A549 (cell line): ENCODE measurements at regions not wholly inside any gene's neighbourhood (a gene's known extent, or its start where the extent isn't known, plus 50 kb on each side); places are given as distances from the start of the nearest gene placed in this dataset.

Experiments used
- ATAC-seq, 2 experiments: fragments of 200-7000 bp in 1 of 2; fragments of >200 bp in 1 of 2; cut with Nextera tagmentation in 1 of 2; cut with Tn5 transposase in 1 of 2; 3 replicates each; pipeline versions ENCODE4 v1.8.0 to v1.9.1; 2018 to 2020; ENCODE audit warnings: mild to moderate bottlenecking in 1 of 2, moderate library complexity in 1 of 2
- CTCF ChIA-PET: fragments of 300-600 bp; sonication (Branson Sonifier 250); formaldehyde crosslinking; extraction: SDS; loops from one replicate; lab custom pipeline; 2021; ENCODE audit warnings: antibody characterized with exemption, inconsistent platforms; lab: Yijun Ruan, JAX
- POLR2A ChIA-PET: fragments of 350-600 bp; formaldehyde crosslinking; extraction: SDS; loops from one replicate; lab custom pipeline; 2021; ENCODE audit warnings: antibody characterized with exemption, inconsistent platforms; lab: Yijun Ruan, JAX
- DNase-seq, 2 experiments: peaks; one replicate each; pipeline versions ENCODE4 v3.0.0 to v3.0.0-alpha.2; 2011 to 2016; ENCODE audit warnings: low read depth in 1 of 2, low spot score in 1 of 2
- FAIRE-seq: peaks from 2 replicates; lab custom pipeline; 2011; peaks lifted over from hg19 to GRCh38; lab: Jason Lieb, UNC
- H3K27ac ChIP-seq, 2 experiments: fragments of >200 bp; sonication (Bioruptor Twin); formaldehyde crosslinking; 3 replicates each; pipeline ENCODE4 v1.5.1; 2016 to 2017
- H3K4me1 ChIP-seq: fragments of >200 bp; sonication (Bioruptor Twin); formaldehyde crosslinking; 3 replicates; pipeline ENCODE4 v1.6.1; 2016
- H3K4me2 ChIP-seq: fragments of >200 bp; sonication (Bioruptor Twin); formaldehyde crosslinking; 3 replicates; pipeline ENCODE4 v1.6.1; 2016
- H3K4me3 ChIP-seq: fragments of >200 bp; sonication (Bioruptor Twin); formaldehyde crosslinking; 3 replicates; pipeline ENCODE4 v1.5.1; 2016
- H3K9me3 ChIP-seq: fragments of >200 bp; sonication (Bioruptor Twin); formaldehyde crosslinking; 3 replicates; pipeline ENCODE4 v1.6.1; 2016
- CBX2 ChIP-seq: fragments of 200-600 bp; sonication (generic); IDR thresholded peaks from 2 replicates; pipeline ENCODE4 v1.6.1; 2016; ENCODE audit warnings: low read depth, mild to moderate bottlenecking, borderline replicate concordance
- CHD2 ChIP-seq: fragments of 150-350 bp; IDR thresholded peaks from 2 replicates; pipeline ENCODE4 v1.6.1; 2014; ENCODE audit warnings: low read length; ENCODE audit not compliant: partially characterized antibody
- EHMT2 ChIP-seq: fragments of 200-600 bp; sonication (generic); IDR thresholded peaks from 2 replicates; pipeline ENCODE4 v1.6.1; 2016; ENCODE audit warnings: antibody characterized with exemption, low read depth, mild to moderate bottlenecking, moderate library complexity
- ESRRA ChIP-seq: fragments of 150-350 bp; IDR thresholded peaks from 2 replicates; pipeline ENCODE4 v1.6.1; 2014; ENCODE audit warnings: mild to moderate bottlenecking, low read length, borderline replicate concordance
- FOSB ChIP-seq: fragments of 250-450 bp; sonication (Bioruptor Pico); IDR thresholded peaks from 2 replicates; pipeline ENCODE4 v1.5.0; 2020; ENCODE audit warnings: mild to moderate bottlenecking, moderate library complexity
- HMGXB4 ChIP-seq: fragments of 250-450 bp; sonication (Bioruptor Pico); IDR thresholded peaks from 2 replicates; pipeline ENCODE4 v1.5.0; 2021; ENCODE audit warnings: mild to moderate bottlenecking, moderate library complexity, borderline replicate concordance
- HOXA7 ChIP-seq: fragments of 250-450 bp; sonication (Bioruptor Pico); IDR thresholded peaks from 2 replicates; pipeline ENCODE4 v1.5.0; 2020; ENCODE audit warnings: mild to moderate bottlenecking, moderate library complexity
- HOXB13 ChIP-seq: fragments of 250-450 bp; sonication (Bioruptor Pico); IDR thresholded peaks from 2 replicates; pipeline ENCODE4 v1.5.0; 2020; ENCODE audit warnings: low read depth, mild to moderate bottlenecking, moderate library complexity
- JUNB ChIP-seq: fragments of >200 bp; sonication (Bioruptor Twin); formaldehyde crosslinking; IDR thresholded peaks from 2 replicates; pipeline ENCODE4 v1.6.1; 2016
- KDM1A ChIP-seq: fragments of 200-600 bp; sonication (generic); IDR thresholded peaks from 2 replicates; pipeline ENCODE4 v1.6.1; 2016; ENCODE audit warnings: low read depth, mild to moderate bottlenecking
- NFE2L2 ChIP-seq: fragments of 150-350 bp; conservative IDR thresholded peaks from 2 replicates; pipeline ENCODE4 v1.6.1; 2014; ENCODE audit warnings: low read length
- PHF8 ChIP-seq: fragments of 200-600 bp; sonication (generic); IDR thresholded peaks from 2 replicates; pipeline ENCODE4 v1.6.1; 2016; ENCODE audit warnings: low read depth, mild to moderate bottlenecking, antibody characterized with exemption, moderate library complexity, borderline replicate concordance
- POLR2A ChIP-seq: IDR thresholded peaks from 2 replicates; pipeline ENCODE4 v1.6.1; 2012; ENCODE audit warnings: mild to moderate bottlenecking, low read length
- TFCP2L1 ChIP-seq: fragments of 250-450 bp; sonication (Bioruptor Pico); IDR thresholded peaks from 2 replicates; pipeline ENCODE4 v1.5.0; 2021; ENCODE audit warnings: mild to moderate bottlenecking
- ZNF302 ChIP-seq: fragments of 250-450 bp; sonication (Bioruptor Pico); IDR thresholded peaks from 2 replicates; pipeline ENCODE4 v1.9.0; 2021; ENCODE audit warnings: inconsistent platforms, mild to moderate bottlenecking, moderate library complexity
- ZSCAN20 ChIP-seq: fragments of 250-450 bp; sonication (Bioruptor Pico); IDR thresholded peaks from 2 replicates; pipeline ENCODE4 v1.8.0; 2022; ENCODE audit warnings: mild to moderate bottlenecking, moderate library complexity
- WGBS: methylation state at CpG from one replicate; pipeline ENCODE4 v1.1.6; 2017; ENCODE audit errors: missing lambda C conversion rate; 5-methylcytosine and 5-hydroxymethylcytosine counted together
- TF ChIP-seq, protein P1 (sequence below): fragments of 450-650 bp; IDR thresholded peaks from 2 replicates; pipeline ENCODE4 v1.6.1; 2014; ENCODE audit warnings: antibody characterized with exemption
- TF ChIP-seq, protein P2 (sequence below): fragments of 200-600 bp; sonication (generic); IDR thresholded peaks from 2 replicates; pipeline ENCODE4 v1.6.1; 2016; ENCODE audit warnings: antibody characterized with exemption, mild to moderate bottlenecking, moderate library complexity

DNA sequence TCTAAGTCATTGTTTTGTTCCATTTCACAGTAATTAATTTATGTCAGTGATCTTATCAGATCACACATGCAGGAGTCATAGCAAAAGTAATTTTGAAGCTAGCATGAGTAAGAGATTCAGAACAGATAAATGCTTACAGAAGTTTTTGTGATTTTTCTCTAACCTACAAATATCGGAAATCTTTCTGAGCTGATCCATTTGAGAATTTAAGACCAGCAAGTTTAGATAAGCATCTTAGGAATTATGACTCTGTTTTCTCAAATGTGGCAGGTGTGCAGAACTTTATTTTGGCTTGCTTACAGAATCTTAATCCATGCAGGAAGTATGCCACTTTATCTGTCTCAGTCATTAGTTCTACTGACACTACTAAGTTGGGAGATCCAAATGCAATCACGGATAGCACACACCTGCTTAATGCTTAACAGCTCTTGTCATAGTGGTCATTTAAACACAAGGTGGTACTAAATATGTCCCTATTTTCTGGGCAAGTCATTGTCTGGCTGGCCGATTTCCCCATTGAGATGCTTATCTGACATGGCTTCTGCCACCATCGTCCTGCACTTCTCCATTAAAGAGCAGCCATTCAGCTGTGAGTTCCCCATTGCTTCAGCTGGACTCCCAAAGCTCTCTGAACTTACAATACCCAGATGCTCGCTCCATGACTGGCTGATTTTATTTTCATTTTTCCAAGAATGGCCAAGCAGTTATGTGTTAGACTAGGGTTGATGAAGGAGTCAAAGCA lies 305.4 kb upstream of the NUDT12 start (continued):
- TF ChIP-seq ZNF302 (CRISPR knock-in tag) = no peak
- no peak for TF ChIP-seq FOSB (CRISPR knock-in tag)
- no peak for TF ChIP-seq EHMT2

DNA sequence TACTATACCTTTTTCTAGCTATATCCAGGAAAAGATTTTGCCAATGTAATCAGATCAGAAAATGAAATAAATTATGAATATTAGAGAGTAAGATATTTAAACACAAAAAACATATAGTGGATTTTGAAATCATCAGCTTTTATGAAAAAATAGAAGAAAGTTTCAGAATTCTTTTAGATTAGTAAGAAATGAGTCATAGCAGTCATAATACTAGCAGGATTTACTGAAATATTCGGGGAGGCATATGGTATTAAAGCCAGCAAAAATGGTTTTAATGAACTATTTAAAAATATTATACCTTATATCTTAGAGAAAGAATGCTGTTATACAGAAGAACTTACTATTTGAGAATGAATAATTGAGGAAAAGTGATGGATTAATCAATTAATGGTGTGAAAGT lies 303.6 kb upstream of the NUDT12 start:
- WGBS = 34% methylated on average over 1 of the region's 1 CpG
- no peak for ATAC-seq
- ChIA-PET CTCF (interaction anchor here (0.7 kb wide), 1 partner anchor 1199 kb away, joined by 3 read pairs; no protein-coding TSS in a partner anchor), POLR2A (no interaction called here)
- no peak for TF ChIP-seq CHD2
- no peak for TF ChIP-seq TFCP2L1 (CRISPR knock-in tag)
- no peak for TF ChIP-seq ESRRA
- no peak for TF ChIP-seq POLR2A
- TF ChIP-seq, protein P1, sequence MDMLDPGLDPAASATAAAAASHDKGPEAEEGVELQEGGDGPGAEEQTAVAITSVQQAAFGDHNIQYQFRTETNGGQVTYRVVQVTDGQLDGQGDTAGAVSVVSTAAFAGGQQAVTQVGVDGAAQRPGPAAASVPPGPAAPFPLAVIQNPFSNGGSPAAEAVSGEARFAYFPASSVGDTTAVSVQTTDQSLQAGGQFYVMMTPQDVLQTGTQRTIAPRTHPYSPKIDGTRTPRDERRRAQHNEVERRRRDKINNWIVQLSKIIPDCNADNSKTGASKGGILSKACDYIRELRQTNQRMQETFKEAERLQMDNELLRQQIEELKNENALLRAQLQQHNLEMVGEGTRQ = no peak
- TF ChIP-seq JUNB = no peak
- no peak for TF ChIP-seq NFE2L2
- TF ChIP-seq HOXA7 (CRISPR knock-in tag) = no peak
- Histone ChIP-seq H3K4me2 (no peak overlapping the region), H3K4me1 (no peaks in the 10 kb centered on the region), H3K9me3 (no peaks in the 10 kb centered on the region), H3K4me3 (no peak overlapping the region), H3K27ac (no peak overlapping the region)
- no peak for FAIRE-seq
- DNase-seq = no peak

DNA sequence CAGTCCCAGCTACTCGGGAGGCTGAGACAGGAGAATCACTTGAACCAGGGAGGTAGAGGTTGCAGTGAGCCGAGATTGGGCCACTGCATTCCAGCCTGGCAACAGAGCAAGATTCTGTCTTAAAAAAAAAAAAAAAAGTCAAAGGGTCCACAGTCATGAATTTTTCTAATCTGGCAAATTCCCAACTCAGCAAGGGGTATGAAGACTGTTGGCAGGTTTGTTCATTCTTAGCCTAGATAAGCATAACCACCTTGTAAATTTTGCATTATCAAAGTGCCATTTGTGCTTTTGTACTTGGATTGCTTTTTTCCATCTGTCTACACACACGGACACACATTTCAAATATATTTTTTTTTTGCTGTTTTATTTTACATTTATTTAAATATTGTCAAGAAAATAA lies 299.8 kb upstream of the NUDT12 start:
- DNase-seq = no peak
- H3K4me3 ChIP-seq = no peak overlapping the region
- no peak for ATAC-seq
- H3K9me3 ChIP-seq = no peaks in the 10 kb centered on the region
- no peak overlapping the region for H3K4me2 ChIP-seq
- TF ChIP-seq, protein P2, sequence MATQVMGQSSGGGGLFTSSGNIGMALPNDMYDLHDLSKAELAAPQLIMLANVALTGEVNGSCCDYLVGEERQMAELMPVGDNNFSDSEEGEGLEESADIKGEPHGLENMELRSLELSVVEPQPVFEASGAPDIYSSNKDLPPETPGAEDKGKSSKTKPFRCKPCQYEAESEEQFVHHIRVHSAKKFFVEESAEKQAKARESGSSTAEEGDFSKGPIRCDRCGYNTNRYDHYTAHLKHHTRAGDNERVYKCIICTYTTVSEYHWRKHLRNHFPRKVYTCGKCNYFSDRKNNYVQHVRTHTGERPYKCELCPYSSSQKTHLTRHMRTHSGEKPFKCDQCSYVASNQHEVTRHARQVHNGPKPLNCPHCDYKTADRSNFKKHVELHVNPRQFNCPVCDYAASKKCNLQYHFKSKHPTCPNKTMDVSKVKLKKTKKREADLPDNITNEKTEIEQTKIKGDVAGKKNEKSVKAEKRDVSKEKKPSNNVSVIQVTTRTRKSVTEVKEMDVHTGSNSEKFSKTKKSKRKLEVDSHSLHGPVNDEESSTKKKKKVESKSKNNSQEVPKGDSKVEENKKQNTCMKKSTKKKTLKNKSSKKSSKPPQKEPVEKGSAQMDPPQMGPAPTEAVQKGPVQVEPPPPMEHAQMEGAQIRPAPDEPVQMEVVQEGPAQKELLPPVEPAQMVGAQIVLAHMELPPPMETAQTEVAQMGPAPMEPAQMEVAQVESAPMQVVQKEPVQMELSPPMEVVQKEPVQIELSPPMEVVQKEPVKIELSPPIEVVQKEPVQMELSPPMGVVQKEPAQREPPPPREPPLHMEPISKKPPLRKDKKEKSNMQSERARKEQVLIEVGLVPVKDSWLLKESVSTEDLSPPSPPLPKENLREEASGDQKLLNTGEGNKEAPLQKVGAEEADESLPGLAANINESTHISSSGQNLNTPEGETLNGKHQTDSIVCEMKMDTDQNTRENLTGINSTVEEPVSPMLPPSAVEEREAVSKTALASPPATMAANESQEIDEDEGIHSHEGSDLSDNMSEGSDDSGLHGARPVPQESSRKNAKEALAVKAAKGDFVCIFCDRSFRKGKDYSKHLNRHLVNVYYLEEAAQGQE = no peak
- TF ChIP-seq HOXB13 (no peak), HMGXB4 (CRISPR knock-in tag) (no peak), PHF8 (no peak), ZSCAN20 (CRISPR knock-in tag) (no peak), CBX2 (no peak), NFE2L2 (no peak), CHD2 (no peak), KDM1A (no peak)
- TF ChIP-seq, all 56 proteins: peak for 0
- FAIRE-seq = no peak
- Histone ChIP-seq H3K27ac (no peak overlapping the region), H3K4me1 (no peaks in the 10 kb centered on the region)
- 58% methylated on average over 3 of the region's 3 CpGs for WGBS
- CTCF ChIA-PET = no interaction called here
- POLR2A ChIA-PET = no interaction called here
